HG03460 (cell line): ENCODE measurements at regions not wholly inside any gene's neighbourhood (a gene's known extent, or its start where the extent isn't known, plus 50 kb on each side); places are given as distances from the start of the nearest gene placed in this dataset.

Experiments
- ATAC-seq: cut with Tn5 transposase; IDR thresholded peaks from one replicate; pipeline ENCODE4 v1.9.1; 2021; ENCODE audit not compliant: unreplicated experiment

- no peak for ATAC-seq
Observed at GRCh38 chr1:13922466-13923110, 222.6 kb downstream of the PRDM2 start.

GRCh38 chr1:13926556-13926955 lies 226.6 kb downstream of the PRDM2 start:
- no peak for ATAC-seq

- no peak for ATAC-seq
Observed at GRCh38 chr1:13927736-13928135, 227.7 kb downstream of the PRDM2 start.

- ATAC-seq: no peak
Observed at GRCh38 chr1:13929313-13929712, 229.3 kb downstream of the PRDM2 start.

GRCh38 chr1:13930151-13930550 lies 230.2 kb downstream of the PRDM2 start:
- no peak for ATAC-seq

GRCh38 chr1:13931226-13931625 lies 231.2 kb downstream of the PRDM2 start:
- no peak for ATAC-seq

- ATAC-seq: no peak
Observed at GRCh38 chr1:13935336-13935735, 235.3 kb downstream of the PRDM2 start.

GRCh38 chr1:13941315-13941714 lies 241.3 kb downstream of the PRDM2 start:
- ATAC-seq: no peak

- ATAC-seq: no peak
Observed at GRCh38 chr1:13943055-13943454, 243.1 kb downstream of the PRDM2 start.

GRCh38 chr1:13945856-13946255 lies 245.9 kb downstream of the PRDM2 start:
- ATAC-seq: no peak

- ATAC-seq: no peak
Observed at GRCh38 chr1:13947658-13948057, 247.7 kb downstream of the PRDM2 start.

GRCh38 chr1:13948396-13948795 lies 248.4 kb downstream of the PRDM2 start:
- no peak for ATAC-seq

GRCh38 chr1:13948888-13949391 lies 249.0 kb downstream of the PRDM2 start:
- ATAC-seq: no peak

GRCh38 chr1:13949546-13949945 lies 249.6 kb downstream of the PRDM2 start:
- no peak for ATAC-seq

GRCh38 chr1:13950637-13951036 lies 250.6 kb downstream of the PRDM2 start:
- no peak for ATAC-seq

GRCh38 chr1:13951793-13952751 lies 252.1 kb downstream of the PRDM2 start:
- ATAC-seq: no peak

- ATAC-seq: no peak
Observed at GRCh38 chr1:13952985-13953384, 253.0 kb downstream of the PRDM2 start.

GRCh38 chr1:13956393-13956792 lies 256.4 kb downstream of the PRDM2 start:
- no peak for ATAC-seq

GRCh38 chr1:13960375-13960987 lies 260.5 kb downstream of the PRDM2 start:
- ATAC-seq: no peak

GRCh38 chr1:13964768-13965167 lies 264.8 kb downstream of the PRDM2 start:
- ATAC-seq: no peak

GRCh38 chr1:13965770-13966398 lies 265.9 kb downstream of the PRDM2 start:
- ATAC-seq: no peak
